Activated B cell treated with CpG ODN at 0.5 μM for 24 hours (primary cell): ENCODE measurements at regions not wholly inside any gene's neighbourhood (a gene's known extent, or its start where the extent isn't known, plus 50 kb on each side); places are given as distances from the start of the nearest gene placed in this dataset.

Experiments
- ATAC-seq: fragments of 200-7000 bp; cut with Tn5 transposase; one replicate; pipeline ENCODE4 v1.10.0; 2021; ENCODE audit warnings: low read depth, mild to moderate bottlenecking, moderate library complexity
- CTCF ChIA-PET: fragments of 350-600 bp; sonication (Branson Sonifier 250); formaldehyde crosslinking; loops from one replicate; lab custom pipeline; 2021; ENCODE audit warnings: antibody characterized with exemption; lab: Charles Lee
- POLR2A ChIA-PET: fragments of 350-600 bp; sonication (Branson Sonifier 250); formaldehyde crosslinking; loops from one replicate; lab custom pipeline; 2021; ENCODE audit warnings: antibody characterized with exemption; lab: Charles Lee
- DNase-seq: peaks from one replicate; pipeline ENCODE4 v3.0.0; 2022
- H3K27ac Mint-ChIP-seq: one replicate; pipeline ENCODE4 v1.8.0; 2020; ENCODE audit warnings: mixed read lengths
- H3K27me3 Mint-ChIP-seq: one replicate; pipeline ENCODE4 v1.8.0; 2021; ENCODE audit warnings: mixed read lengths
- H3K36me3 Mint-ChIP-seq: one replicate; pipeline ENCODE4 v1.8.0; 2021; ENCODE audit warnings: low read depth, mixed read lengths
- H3K4me1 Mint-ChIP-seq: one replicate; pipeline ENCODE4 v1.8.0; 2021; ENCODE audit warnings: mixed read lengths
- H3K4me3 Mint-ChIP-seq: one replicate; pipeline ENCODE4 v1.8.0; 2020; ENCODE audit warnings: mild to moderate bottlenecking, mixed read lengths
- H3K9me3 Mint-ChIP-seq: one replicate; pipeline ENCODE4 v1.8.0; 2020; ENCODE audit warnings: mixed read lengths
- CTCF ChIP-seq: fragments of 200-600 bp; IDR thresholded peaks from one replicate; pipeline ENCODE4 v1.8.0; 2022; ENCODE audit warnings: antibody characterized with exemption, mild to moderate bottlenecking
- intact Hi-C: fragments of 100-400 bp; cut with micrococcal nuclease; formaldehyde crosslinking; loops from one replicate; pipeline ENCODE4 v1.15.1; 2024

- H3K4me1 Mint-ChIP-seq = no peaks in the 10 kb centered on the region
- ATAC-seq = no peak
Observed at GRCh38 chr3:139260793-139261736, 82.8 kb upstream of the MRPS22 start.

DNA sequence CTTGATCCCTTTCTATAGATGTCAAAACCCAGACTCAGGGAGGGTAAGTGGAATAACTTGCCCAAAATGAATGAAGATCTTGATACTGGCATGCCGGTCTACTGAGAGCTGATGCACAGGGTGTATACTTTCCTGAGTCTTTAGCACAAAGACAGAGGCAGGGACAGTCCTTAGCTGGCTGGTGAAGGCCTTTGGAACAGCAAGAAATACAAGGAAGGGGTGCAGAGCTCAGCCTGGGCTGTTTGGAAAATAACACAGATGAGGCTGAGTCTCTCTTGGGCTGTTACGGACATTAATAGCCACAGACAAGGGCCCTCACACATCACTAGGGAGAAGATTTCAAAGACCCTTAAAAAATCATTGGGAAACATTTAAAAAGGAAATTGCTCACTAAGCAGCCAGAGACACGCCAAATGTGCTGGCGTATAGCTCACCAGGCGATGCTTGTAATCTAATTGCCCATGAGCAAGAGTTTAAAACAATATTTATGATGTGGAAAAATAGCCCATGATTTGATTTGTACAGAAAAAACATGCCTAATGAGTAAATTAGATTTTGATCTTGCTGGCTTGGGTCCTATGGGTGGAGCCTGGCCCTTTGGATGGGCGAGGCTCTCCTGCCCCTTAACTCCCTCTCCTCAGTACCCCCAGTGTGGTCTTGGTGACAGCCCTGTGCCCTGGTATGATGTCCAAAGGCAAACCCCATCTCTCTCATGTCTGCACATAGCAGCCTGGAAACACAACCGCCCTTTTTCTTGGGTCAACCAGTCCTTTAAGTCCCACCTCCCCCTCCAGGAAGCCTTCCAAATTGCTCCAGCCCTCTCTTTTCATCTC, 81.8 kb upstream of the MRPS22 start:
- no peak for TF ChIP-seq CTCF
- ATAC-seq (no peak), DNase-seq (no peak)
- H3K27me3 Mint-ChIP-seq = peaks cover 14% of the 10 kb centered on the region
- CTCF ChIA-PET = no interaction called here
- POLR2A ChIA-PET = no interaction called here
- intact Hi-C loops = no loop called here
- H3K9me3 Mint-ChIP-seq = no peaks in the 10 kb centered on the region
- H3K27ac Mint-ChIP-seq = no peak overlapping the region
- no peaks in the 10 kb centered on the region for H3K36me3 Mint-ChIP-seq
- H3K4me3 Mint-ChIP-seq = no peak overlapping the region
- no peaks in the 10 kb centered on the region for H3K4me1 Mint-ChIP-seq

More at GRCh38 chr3:139260793-139261736, 82.8 kb upstream of the MRPS22 start:
- DNase-seq = no peak
- TF ChIP-seq CTCF = no peak
- POLR2A ChIA-PET = no interaction called here
- Mint-ChIP-seq H3K9me3 (no peaks in the 10 kb centered on the region), H3K27ac (no peak overlapping the region), H3K4me3 (no peak overlapping the region), H3K27me3 (peaks cover 14% of the 10 kb centered on the region), H3K36me3 (no peaks in the 10 kb centered on the region)
- intact Hi-C loops = no loop called here
- CTCF ChIA-PET = no interaction called here

- no peak for ATAC-seq
- H3K27ac Mint-ChIP-seq = no peak overlapping the region
- H3K9me3 Mint-ChIP-seq = no peaks in the 10 kb centered on the region
- H3K4me3 Mint-ChIP-seq = no peak overlapping the region
- no peak for TF ChIP-seq CTCF
- intact Hi-C loops = no loop called here
- ChIA-PET CTCF (no interaction called here), POLR2A (no interaction called here)
- DNase-seq = no peak
- peaks cover 6% of the 10 kb centered on the region for H3K27me3 Mint-ChIP-seq
- no peaks in the 10 kb centered on the region for H3K4me1 Mint-ChIP-seq
- H3K36me3 Mint-ChIP-seq = no peaks in the 10 kb centered on the region
Observed at GRCh38 chr3:139263798-139264197, 80.0 kb upstream of the MRPS22 start.

DNA sequence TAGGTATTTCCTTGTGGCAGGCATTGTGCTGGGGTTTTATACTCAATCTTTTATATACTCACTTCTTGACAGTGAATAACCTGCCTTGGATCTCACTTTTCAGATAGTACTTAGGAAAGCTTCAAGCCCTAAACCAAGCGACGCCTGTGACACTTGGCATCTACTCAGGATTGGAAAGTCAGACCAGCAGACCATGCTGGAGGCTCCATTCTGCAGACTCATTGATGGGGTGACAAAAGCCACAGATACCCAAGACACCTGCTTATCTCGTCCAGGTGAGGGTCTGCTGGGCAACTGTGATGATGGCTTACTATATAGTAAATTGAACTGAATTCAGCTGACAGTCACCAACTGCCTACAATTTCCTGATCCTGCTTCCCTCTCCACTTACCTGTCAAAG, 79.4 kb upstream of the MRPS22 start:
- ChIA-PET CTCF (no interaction called here), POLR2A (no interaction called here)
- DNase-seq = no peak
- no peaks in the 10 kb centered on the region for H3K4me1 Mint-ChIP-seq
- intact Hi-C loops = no loop called here
- no peak for TF ChIP-seq CTCF
- no peaks in the 10 kb centered on the region for H3K36me3 Mint-ChIP-seq
- H3K27ac Mint-ChIP-seq = no peak overlapping the region
- H3K4me3 Mint-ChIP-seq = no peak overlapping the region
- no peaks in the 10 kb centered on the region for H3K9me3 Mint-ChIP-seq
- no peak for ATAC-seq
- peaks cover 5% of the 10 kb centered on the region for H3K27me3 Mint-ChIP-seq
